OCI-LY3 (cell line): ENCODE measurements at regions not wholly inside any gene's neighbourhood (a gene's known extent, or its start where the extent isn't known, plus 50 kb on each side); places are given as distances from the start of the nearest gene placed in this dataset.

Experiments
- H2AFZ ChIP-seq: fragments of 200-600, 300-600 bp; shearing (Covaris generic); 2 replicates; pipeline ENCODE4 v1.6.0; 2014; ENCODE audit warnings: antibody characterized with exemption, low read depth, low read length
- H3K27ac ChIP-seq: fragments of 200-600, 300-600 bp; sonication (generic); 2 replicates; pipeline ENCODE4 v1.5.1; 2014; ENCODE audit warnings: mild to moderate bottlenecking, low read length, moderate library complexity, mixed read lengths
- H3K27me3 ChIP-seq: fragments of 200-600, 300-600 bp; sonication (generic); 2 replicates; pipeline ENCODE4 v1.6.1; 2014; ENCODE audit warnings: low read depth, low read length, mixed read lengths
- H3K36me3 ChIP-seq: fragments of 200-600, 300-600 bp; sonication (generic); replicated peaks from 2 replicates; pipeline ENCODE3; 2014; ENCODE audit warnings: low read depth, low read length, mixed read lengths
- H3K4me1 ChIP-seq: fragments of 300-600, 200-600 bp; sonication (generic); 2 replicates; pipeline ENCODE4 v1.6.1; 2014; ENCODE audit warnings: low read length, mixed read lengths
- H3K4me2 ChIP-seq: fragments of 200-600, 300-600 bp; sonication (generic); 2 replicates; pipeline ENCODE4 v1.6.1; 2014; ENCODE audit warnings: low read length, mixed read lengths
- H3K4me3 ChIP-seq: fragments of 300-600, 200-600 bp; sonication (generic); 2 replicates; pipeline ENCODE4 v1.5.1; 2014; ENCODE audit warnings: antibody characterized with exemption, mild to moderate bottlenecking, low read length, moderate library complexity
- H3K79me2 ChIP-seq: fragments of 300-600, 200-600 bp; shearing (Covaris generic); 2 replicates; pipeline ENCODE4 v1.6.1; 2014; ENCODE audit warnings: mild to moderate bottlenecking, low read length, mixed read lengths
- H3K9ac ChIP-seq: fragments of 300-600, 200-600 bp; shearing (Covaris generic); 2 replicates; pipeline ENCODE4 v1.6.0; 2014; ENCODE audit warnings: mild to moderate bottlenecking, low read length, moderate library complexity
- H3K9me3 ChIP-seq: fragments of 200-600, 300-600 bp; shearing (Covaris generic); 2 replicates; pipeline ENCODE4 v1.6.1; 2014; ENCODE audit warnings: low read length, mixed read lengths; ENCODE audit not compliant: insufficient read depth
- H4K20me1 ChIP-seq: fragments of 200-600, 300-600 bp; sonication (generic); 2 replicates; pipeline ENCODE4 v1.6.1; 2016; ENCODE audit warnings: low read length, mixed read lengths; ENCODE audit not compliant: insufficient read depth
- EZH2phosphoT487 ChIP-seq: fragments of 200-600 bp; shearing (Covaris generic); IDR thresholded peaks from 2 replicates; pipeline ENCODE4 v1.6.1; 2018; ENCODE audit warnings: antibody characterized with exemption, mixed run types, low read depth
- TF ChIP-seq, protein P1 (sequence below): fragments of 200-600, 300-600 bp; sonication (generic); IDR thresholded peaks from 2 replicates; pipeline ENCODE4 v1.5.1; 2014; ENCODE audit warnings: antibody characterized with exemption, low read length, low read depth

DNA sequence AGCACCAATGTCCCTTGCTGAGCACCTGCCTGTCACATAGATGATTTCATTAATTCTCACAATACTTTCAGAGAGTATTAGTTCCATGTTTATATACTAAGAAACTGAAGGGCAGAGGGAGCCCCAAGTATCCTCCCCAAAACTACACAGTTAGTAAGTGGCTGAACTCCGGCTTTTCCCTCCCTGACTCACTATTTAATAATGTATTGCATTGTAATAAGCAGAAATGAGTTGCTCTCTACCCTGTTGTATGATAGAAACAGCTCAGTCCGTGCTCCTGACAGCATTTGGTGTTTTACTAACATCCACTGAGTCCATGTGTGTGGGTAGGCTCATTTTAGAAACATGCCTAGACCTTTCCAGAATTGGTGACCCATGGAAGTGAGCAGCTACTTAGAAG lies 76.8 kb downstream of the OLIG3 start:
- H3K4me2 ChIP-seq = no peak overlapping the region
- no peaks in the 10 kb centered on the region for H3K36me3 ChIP-seq
- H4K20me1 ChIP-seq = no peaks in the 10 kb centered on the region
- H3K9me3 ChIP-seq = no peaks in the 10 kb centered on the region
- H3K27ac ChIP-seq = no peak overlapping the region
- no peaks in the 10 kb centered on the region for H3K79me2 ChIP-seq
- peaks cover 5% of the 10 kb centered on the region; the same call in 1 of the 2 replicates for H3K4me1 ChIP-seq
- H2AFZ ChIP-seq = no peak overlapping the region
- TF ChIP-seq, protein P1, sequence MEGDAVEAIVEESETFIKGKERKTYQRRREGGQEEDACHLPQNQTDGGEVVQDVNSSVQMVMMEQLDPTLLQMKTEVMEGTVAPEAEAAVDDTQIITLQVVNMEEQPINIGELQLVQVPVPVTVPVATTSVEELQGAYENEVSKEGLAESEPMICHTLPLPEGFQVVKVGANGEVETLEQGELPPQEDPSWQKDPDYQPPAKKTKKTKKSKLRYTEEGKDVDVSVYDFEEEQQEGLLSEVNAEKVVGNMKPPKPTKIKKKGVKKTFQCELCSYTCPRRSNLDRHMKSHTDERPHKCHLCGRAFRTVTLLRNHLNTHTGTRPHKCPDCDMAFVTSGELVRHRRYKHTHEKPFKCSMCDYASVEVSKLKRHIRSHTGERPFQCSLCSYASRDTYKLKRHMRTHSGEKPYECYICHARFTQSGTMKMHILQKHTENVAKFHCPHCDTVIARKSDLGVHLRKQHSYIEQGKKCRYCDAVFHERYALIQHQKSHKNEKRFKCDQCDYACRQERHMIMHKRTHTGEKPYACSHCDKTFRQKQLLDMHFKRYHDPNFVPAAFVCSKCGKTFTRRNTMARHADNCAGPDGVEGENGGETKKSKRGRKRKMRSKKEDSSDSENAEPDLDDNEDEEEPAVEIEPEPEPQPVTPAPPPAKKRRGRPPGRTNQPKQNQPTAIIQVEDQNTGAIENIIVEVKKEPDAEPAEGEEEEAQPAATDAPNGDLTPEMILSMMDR = no peak
- no peak for TF ChIP-seq EZH2phosphoT487
- no peak overlapping the region for H3K4me3 ChIP-seq
- H3K27me3 ChIP-seq = no peaks in the 10 kb centered on the region
- H3K9ac ChIP-seq = no peak overlapping the region

DNA sequence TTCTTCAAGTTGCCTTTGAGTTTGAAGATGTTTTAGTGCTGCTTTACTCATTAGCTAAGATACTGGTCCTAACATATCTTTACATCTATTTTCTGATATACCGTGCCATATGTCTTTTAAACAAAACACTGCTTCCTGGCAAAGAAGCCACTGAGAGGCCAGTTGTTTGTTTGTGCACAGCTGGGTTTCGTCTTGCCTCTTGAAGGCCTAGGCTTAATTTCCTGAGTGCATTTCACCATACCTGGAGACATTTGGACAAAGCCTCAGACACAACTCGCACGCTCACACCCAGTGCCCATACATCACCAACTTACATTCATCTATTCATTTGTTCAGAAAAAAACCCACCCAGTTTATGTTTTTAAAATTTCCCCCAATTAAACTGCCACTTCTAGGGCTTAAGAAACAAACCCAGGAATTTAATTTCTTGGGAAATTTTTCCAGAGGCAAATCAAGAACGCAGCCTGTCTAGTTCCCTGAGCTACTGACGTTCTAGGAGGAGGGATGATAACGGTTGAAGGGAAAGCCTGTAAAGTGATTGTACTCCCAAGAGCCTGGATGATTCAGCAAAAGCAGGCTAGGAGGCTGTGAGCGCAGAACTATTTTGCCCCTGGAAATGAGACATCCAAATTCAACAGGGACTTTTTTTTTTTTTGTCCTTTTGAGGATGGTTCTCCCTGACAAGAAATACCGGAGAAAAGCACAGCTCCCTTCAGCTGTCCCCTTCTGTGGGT lies 77.7 kb downstream of the OLIG3 start:
- Histone ChIP-seq H3K4me1 (peaks cover 5% of the 10 kb centered on the region; the same call in 1 of the 2 replicates), H3K9ac (no peak overlapping the region), H3K27ac (no peak overlapping the region), H3K79me2 (no peaks in the 10 kb centered on the region), H2AFZ (no peak overlapping the region), H3K9me3 (no peaks in the 10 kb centered on the region), H3K4me3 (no peak overlapping the region), H3K4me2 (no peak overlapping the region), H3K36me3 (no peaks in the 10 kb centered on the region), H4K20me1 (no peaks in the 10 kb centered on the region), H3K27me3 (no peaks in the 10 kb centered on the region)
- TF ChIP-seq, protein P1 = no peak

GRCh38 chr6:137415834-137416190 lies 78.4 kb downstream of the OLIG3 start:
- Histone ChIP-seq H3K79me2 (no peaks in the 10 kb centered on the region), H3K27me3 (no peaks in the 10 kb centered on the region), H3K4me2 (peak overlapping the region; percentile 89), H3K27ac (no peak overlapping the region), H3K4me1 (peaks cover 5% of the 10 kb centered on the region; the same call in 1 of the 2 replicates), H2AFZ (no peak overlapping the region), H3K9ac (peak overlapping the region; percentile 65; the same call in 1 of the 2 replicates), H3K4me3 (peak overlapping the region; percentile 79; the same call in 1 of the 2 replicates), H3K36me3 (no peaks in the 10 kb centered on the region), H4K20me1 (no peaks in the 10 kb centered on the region), H3K9me3 (no peaks in the 10 kb centered on the region)
- no peak for TF ChIP-seq EZH2phosphoT487
- TF ChIP-seq, protein P1 = no peak

DNA sequence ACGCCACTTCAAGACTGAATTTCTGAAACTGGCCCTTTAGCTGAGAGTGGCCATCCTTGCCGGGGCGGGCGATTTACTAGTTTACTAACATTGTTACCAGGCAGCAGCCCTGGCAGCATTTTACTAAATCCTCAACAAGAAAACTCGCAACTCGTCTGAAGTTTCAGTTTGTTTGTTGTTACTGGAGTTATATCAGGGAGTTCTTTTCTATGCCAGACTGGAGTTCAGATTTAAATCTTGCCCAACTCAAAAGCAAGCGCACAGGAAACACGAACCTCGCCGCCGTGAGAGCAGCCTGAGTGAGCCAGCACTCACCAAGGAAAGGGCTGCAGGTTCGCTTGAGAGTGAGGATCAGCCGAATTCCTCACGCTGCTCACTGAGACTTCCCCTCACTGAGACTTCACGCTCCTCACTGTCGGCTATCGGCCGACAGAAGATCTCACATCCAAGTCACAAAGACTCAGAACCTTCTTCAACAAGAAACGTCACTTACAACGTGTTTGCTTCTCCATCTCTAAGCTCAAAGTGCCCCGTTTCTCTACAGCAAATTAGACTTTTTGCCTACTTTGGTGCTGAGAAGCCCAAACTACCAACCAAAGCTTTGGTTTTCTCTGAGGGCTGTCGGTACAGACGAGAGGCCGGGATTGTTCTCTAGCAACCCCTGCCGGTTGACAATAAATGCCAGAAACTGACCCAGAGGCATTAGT lies 78.9 kb downstream of the OLIG3 start:
- peak overlapping the region; percentile 65 for H3K9ac ChIP-seq
- H3K79me2 ChIP-seq = no peaks in the 10 kb centered on the region
- peak overlapping the region; percentile 16; the same call in 1 of the 2 replicates for H3K27ac ChIP-seq
- H4K20me1 ChIP-seq = no peaks in the 10 kb centered on the region
- H3K4me3 ChIP-seq = peak overlapping the region; percentile 79
- H3K36me3 ChIP-seq = no peaks in the 10 kb centered on the region
- no peaks in the 10 kb centered on the region for H3K27me3 ChIP-seq
- peak overlapping the region; percentile 99 for H2AFZ ChIP-seq
- TF ChIP-seq, protein P1 = peak; percentile 70
- TF ChIP-seq EZH2phosphoT487 = no peak
- peak overlapping the region; percentile 89 for H3K4me2 ChIP-seq
- no peaks in the 10 kb centered on the region for H3K9me3 ChIP-seq
- peaks cover 5% of the 10 kb centered on the region; the same call in 1 of the 2 replicates for H3K4me1 ChIP-seq
